NCI-H1417 (cell line): ENCODE measurements at regions not wholly inside any gene's neighbourhood (a gene's known extent, or its start where the extent isn't known, plus 50 kb on each side); places are given as distances from the start of the nearest gene placed in this dataset.

Source experiments
- DNase-seq, 3 experiments: peaks; one replicate each; lab custom pipeline; 2025; lab: John Stamatoyannopoulos, UW

GRCh38 chr21:37967036-37967435 is 50.8 kb upstream of the KCNJ6 start:
- DNase-seq: no peak

- DNase-seq: no peak
These were observed 52.5 kb upstream of the KCNJ6 start for GRCh38 chr21:37968744-37969143.

GRCh38 chr21:37970548-37970947 is 54.3 kb upstream of the KCNJ6 start:
- no peak for DNase-seq

GRCh38 chr21:37971390-37971950 is 55.2 kb upstream of the KCNJ6 start:
- DNase-seq: no peak

- DNase-seq: no peak
These were observed 57.8 kb upstream of the KCNJ6 start for GRCh38 chr21:37974081-37974480.

GRCh38 chr21:37982496-37983318 is 66.5 kb upstream of the KCNJ6 start:
- DNase-seq: no peak

GRCh38 chr21:37983336-37984095 is 67.3 kb upstream of the KCNJ6 start:
- DNase-seq: no peak

GRCh38 chr21:37984416-37984815 is 68.2 kb upstream of the KCNJ6 start:
- no peak for DNase-seq

- no peak for DNase-seq
These were observed 69.7 kb upstream of the KCNJ6 start for GRCh38 chr21:37986000-37986399.

GRCh38 chr21:37986751-37987399 is 70.6 kb upstream of the KCNJ6 start:
- DNase-seq: peak; percentile 6 to 96 (median 72)

- DNase-seq: no peak
These were observed 71.4 kb upstream of the KCNJ6 start for GRCh38 chr21:37987668-37988067.

- no peak for DNase-seq
These were observed 76.8 kb upstream of the KCNJ6 start for GRCh38 chr21:37993071-37993470.

GRCh38 chr21:37994211-37994610 is 78.0 kb upstream of the KCNJ6 start:
- DNase-seq: no peak

GRCh38 chr21:38012672-38013071 is 96.4 kb upstream of the KCNJ6 start:
- no peak for DNase-seq

- DNase-seq: peak in 1 of 3 experiments; percentile 9
These were observed 97.5 kb upstream of the KCNJ6 start for GRCh38 chr21:38013741-38014140.

GRCh38 chr21:38014298-38014697 is 98.0 kb upstream of the KCNJ6 start:
- DNase-seq: no peak

GRCh38 chr21:38027901-38028498 is 111.7 kb upstream of the KCNJ6 start:
- no peak for DNase-seq

GRCh38 chr21:38032082-38032801 is 116.0 kb upstream of the KCNJ6 start:
- DNase-seq: peak in 1 of 3 experiments; percentile 60

- no peak for DNase-seq
These were observed 119.8 kb upstream of the KCNJ6 start for GRCh38 chr21:38036016-38036415.

GRCh38 chr21:38037416-38037815 is 121.2 kb upstream of the KCNJ6 start:
- no peak for DNase-seq

- no peak for DNase-seq
These were observed 123.1 kb upstream of the KCNJ6 start for GRCh38 chr21:38039369-38039768.
